HG02763 (cell line): ENCODE measurements at regions not wholly inside any gene's neighbourhood (a gene's known extent, or its start where the extent isn't known, plus 50 kb on each side); places are given as distances from the start of the nearest gene placed in this dataset.

Experiments used
- ATAC-seq: cut with Tn5 transposase; IDR thresholded peaks from one replicate; pipeline ENCODE4 v1.9.1; 2021; ENCODE audit warnings: mild to moderate bottlenecking, moderate library complexity; ENCODE audit not compliant: unreplicated experiment

GRCh38 chr22:25365491-25366261, 146.2 kb downstream of the CRYBB2 start:
- no peak for ATAC-seq

- ATAC-seq: no peak
Observed at GRCh38 chr22:25366408-25366807, 147.0 kb downstream of the CRYBB2 start.

GRCh38 chr22:25366876-25367466, 147.5 kb downstream of the CRYBB2 start:
- no peak for ATAC-seq

- ATAC-seq: no peak
Observed at GRCh38 chr22:25367756-25368155, 148.3 kb downstream of the CRYBB2 start.

GRCh38 chr22:25368271-25368670, 148.8 kb downstream of the CRYBB2 start:
- ATAC-seq: no peak

- no peak for ATAC-seq
Observed at GRCh38 chr22:25369041-25369440, 149.6 kb downstream of the CRYBB2 start.

- no peak for ATAC-seq
Observed at GRCh38 chr22:25370322-25370721, 150.9 kb downstream of the CRYBB2 start.

- ATAC-seq: no peak
Observed at GRCh38 chr22:25372000-25372595, 152.7 kb downstream of the CRYBB2 start.

GRCh38 chr22:25373961-25374360, 154.5 kb downstream of the CRYBB2 start:
- no peak for ATAC-seq

- ATAC-seq: no peak
Observed at GRCh38 chr22:25374869-25375268, 155.4 kb downstream of the CRYBB2 start.

- no peak for ATAC-seq
Observed at GRCh38 chr22:25375683-25376082, 156.2 kb downstream of the CRYBB2 start.

- no peak for ATAC-seq
Observed at GRCh38 chr22:25377699-25378098, 158.3 kb downstream of the CRYBB2 start.

- no peak for ATAC-seq
Observed at GRCh38 chr22:25380122-25380747, 160.8 kb downstream of the CRYBB2 start.

GRCh38 chr22:25382762-25383161, 163.3 kb downstream of the CRYBB2 start:
- no peak for ATAC-seq

GRCh38 chr22:25383278-25383820, 163.9 kb downstream of the CRYBB2 start:
- no peak for ATAC-seq

GRCh38 chr22:25383892-25384291, 164.5 kb downstream of the CRYBB2 start:
- no peak for ATAC-seq

GRCh38 chr22:25386538-25386884, 167.1 kb downstream of the CRYBB2 start:
- ATAC-seq: no peak

- no peak for ATAC-seq
Observed at GRCh38 chr22:25388415-25388814, 169.0 kb downstream of the CRYBB2 start.

- no peak for ATAC-seq
Observed at GRCh38 chr22:25388866-25389540, 169.6 kb downstream of the CRYBB2 start.

GRCh38 chr22:25389541-25389919, 170.1 kb downstream of the CRYBB2 start:
- no peak for ATAC-seq
